OCI-LY7 (cell line): ENCODE measurements at regions not wholly inside any gene's neighbourhood (a gene's known extent, or its start where the extent isn't known, plus 50 kb on each side); places are given as distances from the start of the nearest gene placed in this dataset.

ENCODE experiments used
- BruUV-seq: library from RNA; stranded (reverse); fragments of 400-500 nt; replicated peaks from 2 replicates; lab custom pipeline; 2021; lab: Mats Ljungman, UMichigan
- CTCF ChIA-PET: fragments of 300-600 bp; sonication (Branson Sonifier 250); formaldehyde crosslinking; loops from one replicate; lab custom pipeline; 2022; ENCODE audit warnings: antibody characterized with exemption; ENCODE audit not compliant: unreplicated experiment; lab: Charles Lee
- POLR2A ChIA-PET: fragments of 300-600 bp; sonication (Branson Sonifier 250); formaldehyde crosslinking; loops from one replicate; lab custom pipeline; 2022; ENCODE audit warnings: antibody characterized with exemption; lab: Charles Lee
- DNase-seq: peaks from one replicate; pipeline ENCODE4 v3.0.0-alpha.2; 2015; ENCODE audit warnings: low spot score
- H2AFZ ChIP-seq: fragments of 200-600 bp; sonication (generic), shearing (Covaris generic); 2 replicates; pipeline ENCODE4 v1.6.1; 2014; ENCODE audit warnings: mild to moderate bottlenecking, antibody characterized with exemption, low read length, moderate library complexity
- H3K27ac ChIP-seq: fragments of 200-600 bp; sonication (generic); 2 replicates; pipeline ENCODE4 v1.5.1; 2014; ENCODE audit warnings: mixed run types, low read depth, mild to moderate bottlenecking, moderate library complexity, low read length, inconsistent platforms; ENCODE audit not compliant: poor library complexity, severe bottlenecking
- H3K36me3 ChIP-seq: fragments of 200-600 bp; sonication (generic); 2 replicates; pipeline ENCODE4 v1.6.1; 2014; ENCODE audit warnings: mild to moderate bottlenecking, antibody characterized with exemption, low read length, moderate library complexity, mixed read lengths; ENCODE audit not compliant: insufficient read depth
- H3K4me1 ChIP-seq: fragments of 200-600 bp; sonication (generic); 2 replicates; pipeline ENCODE4 v1.5.1; 2014; ENCODE audit warnings: mild to moderate bottlenecking, low read length; ENCODE audit not compliant: insufficient read depth, poor library complexity, severe bottlenecking
- H3K4me2 ChIP-seq: fragments of 200-600 bp; sonication (generic); 2 replicates; pipeline ENCODE4 v1.6.1; 2014; ENCODE audit warnings: mild to moderate bottlenecking, low read length
- H3K4me3 ChIP-seq: fragments of 200-600 bp; sonication (generic); 2 replicates; pipeline ENCODE4 v1.5.1; 2014; ENCODE audit warnings: mild to moderate bottlenecking, low read depth, low read length; ENCODE audit not compliant: poor library complexity, severe bottlenecking
- H3K79me2 ChIP-seq: fragments of 200-600 bp; sonication (generic); 2 replicates; pipeline ENCODE4 v1.6.1; 2016; ENCODE audit warnings: low read depth, mild to moderate bottlenecking, low read length, moderate library complexity, mixed read lengths; ENCODE audit not compliant: insufficient read depth
- H3K9me2 ChIP-seq: fragments of 200-600 bp; sonication (generic); 2 replicates; pipeline ENCODE4 v1.6.1; 2016; ENCODE audit warnings: mild to moderate bottlenecking, low read length, mixed read lengths; ENCODE audit not compliant: insufficient read depth
- H3K9me3 ChIP-seq: fragments of 200-600 bp; sonication (generic); 2 replicates; pipeline ENCODE4 v1.6.1; 2014; ENCODE audit warnings: mild to moderate bottlenecking, mixed run types, low read length, mixed read lengths
- H4K20me1 ChIP-seq: fragments of 200-600 bp; sonication (generic); 2 replicates; pipeline ENCODE4 v1.6.1; 2014; ENCODE audit warnings: mild to moderate bottlenecking, antibody characterized with exemption, low read length, moderate library complexity, mixed read lengths; ENCODE audit not compliant: insufficient read depth
- EZH2phosphoT487 ChIP-seq: fragments of 200-600 bp; sonication (generic); IDR thresholded peaks from 2 replicates; pipeline ENCODE4 v1.6.1; 2018; ENCODE audit warnings: low read depth, borderline replicate concordance, mild to moderate bottlenecking, mixed run types, antibody characterized with exemption, low read length, moderate library complexity, mixed read lengths
- intact Hi-C: fragments of 100-400 bp; cut with micrococcal nuclease; formaldehyde crosslinking; loops from one replicate; pipeline ENCODE4 v1.10.0; 2022; ENCODE audit not compliant: unreplicated experiment
- TF ChIP-seq, protein P1 (sequence below): fragments of 200-600 bp; sonication (generic); conservative IDR thresholded peaks from 2 replicates; pipeline ENCODE4 v1.5.1; 2014; ENCODE audit warnings: mild to moderate bottlenecking, antibody characterized with exemption, low read length, moderate library complexity, mixed read lengths

DNA sequence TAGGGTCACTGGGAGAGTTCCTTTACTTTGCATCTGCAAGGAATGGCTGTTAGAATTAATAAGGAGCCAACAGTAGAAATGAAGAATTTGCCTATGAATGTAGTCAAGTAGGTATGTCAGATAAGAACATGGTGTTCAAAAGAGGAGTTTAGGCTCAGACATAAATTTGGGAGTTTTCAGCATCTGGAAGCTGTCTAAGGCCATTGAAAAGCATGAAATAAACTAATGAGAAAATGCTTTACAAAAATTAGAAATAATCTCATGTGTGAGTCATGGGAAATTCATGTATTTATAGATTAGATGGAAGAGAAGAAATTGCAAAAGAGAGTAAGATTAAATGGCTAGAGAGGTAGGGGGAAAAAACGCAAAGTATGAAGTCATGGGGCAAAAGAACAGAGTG, 201.9 kb downstream of the DIPK2A start:
- POLR2A ChIA-PET: interaction anchor here (0.6 kb wide), 1 partner anchor 53 kb away, joined by 5 read pairs; no protein-coding TSS in a partner anchor
- H3K4me2 ChIP-seq: no peak overlapping the region
- TF ChIP-seq, protein P1, sequence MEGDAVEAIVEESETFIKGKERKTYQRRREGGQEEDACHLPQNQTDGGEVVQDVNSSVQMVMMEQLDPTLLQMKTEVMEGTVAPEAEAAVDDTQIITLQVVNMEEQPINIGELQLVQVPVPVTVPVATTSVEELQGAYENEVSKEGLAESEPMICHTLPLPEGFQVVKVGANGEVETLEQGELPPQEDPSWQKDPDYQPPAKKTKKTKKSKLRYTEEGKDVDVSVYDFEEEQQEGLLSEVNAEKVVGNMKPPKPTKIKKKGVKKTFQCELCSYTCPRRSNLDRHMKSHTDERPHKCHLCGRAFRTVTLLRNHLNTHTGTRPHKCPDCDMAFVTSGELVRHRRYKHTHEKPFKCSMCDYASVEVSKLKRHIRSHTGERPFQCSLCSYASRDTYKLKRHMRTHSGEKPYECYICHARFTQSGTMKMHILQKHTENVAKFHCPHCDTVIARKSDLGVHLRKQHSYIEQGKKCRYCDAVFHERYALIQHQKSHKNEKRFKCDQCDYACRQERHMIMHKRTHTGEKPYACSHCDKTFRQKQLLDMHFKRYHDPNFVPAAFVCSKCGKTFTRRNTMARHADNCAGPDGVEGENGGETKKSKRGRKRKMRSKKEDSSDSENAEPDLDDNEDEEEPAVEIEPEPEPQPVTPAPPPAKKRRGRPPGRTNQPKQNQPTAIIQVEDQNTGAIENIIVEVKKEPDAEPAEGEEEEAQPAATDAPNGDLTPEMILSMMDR: no peak
- TF ChIP-seq EZH2phosphoT487: no peak
- CTCF ChIA-PET: no interaction called here
- no peaks in the 10 kb centered on the region for H4K20me1 ChIP-seq
- no peaks in the 10 kb centered on the region for H3K9me2 ChIP-seq
- no peaks in the 10 kb centered on the region for H3K79me2 ChIP-seq
- no peak overlapping the region for H3K27ac ChIP-seq
- H2AFZ ChIP-seq: no peak overlapping the region
- no peak for DNase-seq
- no peaks in the 10 kb centered on the region for H3K4me1 ChIP-seq
- BruUV-seq: no TSS peak
- H3K36me3 ChIP-seq: no peaks in the 10 kb centered on the region
- H3K9me3 ChIP-seq: no peaks in the 10 kb centered on the region
- H3K4me3 ChIP-seq: no peak overlapping the region
- intact Hi-C loops: no loop called here

DNA sequence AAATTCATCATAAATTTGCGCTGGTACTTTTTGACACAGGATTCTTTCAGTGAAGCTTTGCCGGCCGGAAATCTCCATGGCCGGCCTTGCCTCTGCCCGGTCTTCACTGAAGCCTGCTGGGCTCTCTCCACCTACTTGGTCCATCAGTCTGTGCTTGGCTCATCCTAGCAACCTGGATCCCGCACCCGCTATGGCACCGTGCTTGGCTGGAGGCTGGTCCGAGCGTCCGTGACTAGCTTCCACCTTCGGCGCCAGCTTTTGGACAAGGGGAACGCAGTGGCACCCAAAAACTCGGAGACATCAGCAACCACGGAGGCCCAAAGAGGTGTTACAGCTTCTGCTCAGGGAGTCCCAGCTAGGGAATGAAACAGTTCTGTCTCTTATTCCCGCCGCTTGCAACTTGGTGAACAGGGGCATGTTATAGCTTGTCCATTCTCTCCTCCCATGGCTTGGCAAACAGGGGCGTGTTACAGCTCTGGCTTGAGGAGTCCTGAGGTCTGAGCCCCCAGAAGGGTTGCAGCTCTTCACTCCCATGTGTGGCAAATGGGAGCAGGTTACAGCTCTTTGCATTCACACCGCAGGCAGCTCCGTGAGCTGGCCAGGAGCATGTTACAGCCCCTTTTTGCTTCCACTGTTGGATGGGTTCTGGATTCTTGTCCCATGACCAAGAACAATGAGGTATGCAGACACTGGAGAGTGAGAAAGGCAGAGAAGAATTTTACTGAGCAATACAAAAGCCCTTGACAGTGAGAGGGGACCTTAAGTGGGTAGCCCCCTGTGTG, 204.2 kb downstream of the DIPK2A start:
- Histone ChIP-seq H4K20me1 (no peaks in the 10 kb centered on the region), H3K9me2 (no peaks in the 10 kb centered on the region), H3K9me3 (no peaks in the 10 kb centered on the region), H3K27ac (no peak overlapping the region), H2AFZ (no peak overlapping the region), H3K4me3 (no peak overlapping the region), H3K4me2 (no peak overlapping the region), H3K4me1 (no peaks in the 10 kb centered on the region), H3K36me3 (no peaks in the 10 kb centered on the region), H3K79me2 (no peaks in the 10 kb centered on the region)
- CTCF ChIA-PET: no interaction called here
- TF ChIP-seq, protein P1: no peak
- no peak for TF ChIP-seq EZH2phosphoT487
- POLR2A ChIA-PET: interaction anchor here (0.7 to 1.5 kb wide), 3 partner anchors 9 to 286 kb away, joined by 3 to 7 read pairs (median 4); no protein-coding TSS in a partner anchor
- DNase-seq: no peak
- no TSS peak for BruUV-seq
- intact Hi-C loops: no loop called here

DNA sequence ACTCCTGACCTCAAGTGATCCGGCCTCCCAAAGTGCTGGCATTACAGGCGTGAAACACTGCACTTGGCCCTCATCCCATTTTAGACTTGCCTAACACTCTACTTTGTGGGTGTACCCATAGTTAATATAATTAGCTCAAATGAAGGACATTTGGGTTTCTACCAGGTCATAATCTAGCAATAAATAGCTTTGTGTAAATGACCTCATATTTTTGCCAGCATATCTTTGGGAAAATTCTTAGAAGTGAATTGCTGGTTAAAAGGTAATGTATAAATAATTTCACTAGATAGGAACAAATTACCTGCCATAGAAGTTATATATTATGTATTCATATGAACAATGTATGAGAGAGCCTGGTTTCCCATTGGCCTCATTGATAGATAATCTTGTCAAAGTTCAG, 206.0 kb downstream of the DIPK2A start:
- Histone ChIP-seq H3K36me3 (no peaks in the 10 kb centered on the region), H3K27ac (no peak overlapping the region), H3K9me3 (no peaks in the 10 kb centered on the region), H3K4me3 (no peak overlapping the region), H2AFZ (no peak overlapping the region), H3K4me2 (no peak overlapping the region), H3K9me2 (no peaks in the 10 kb centered on the region), H3K4me1 (no peaks in the 10 kb centered on the region), H3K79me2 (no peaks in the 10 kb centered on the region), H4K20me1 (no peaks in the 10 kb centered on the region)
- TF ChIP-seq, protein P1: no peak
- TF ChIP-seq EZH2phosphoT487: no peak
- CTCF ChIA-PET: no interaction called here
- intact Hi-C loops: no loop called here
- POLR2A ChIA-PET: interaction anchor here (0.7 kb wide), 1 partner anchor 532 kb away, joined by 4 read pairs; no protein-coding TSS in a partner anchor
- no peak for DNase-seq
- BruUV-seq: no TSS peak
